Epithelial cell of esophagus (primary cell): ENCODE measurements at regions not wholly inside any gene's neighbourhood (a gene's known extent, or its start where the extent isn't known, plus 50 kb on each side); places are given as distances from the start of the nearest gene placed in this dataset.

Experiments used
- DNase-seq: peaks from one replicate; pipeline ENCODE4 v3.0.0; 2010; ENCODE audit warnings: low read depth
- H3K4me3 ChIP-seq: 2 replicates; pipeline ENCODE4 v1.5.1; 2011; ENCODE audit warnings: mild to moderate bottlenecking, low read length, control low read depth
- CTCF ChIP-seq: IDR thresholded peaks from 2 replicates; pipeline ENCODE4 v1.5.1; 2011; ENCODE audit warnings: low read depth, mild to moderate bottlenecking, low read length, control low read depth, inconsistent platforms; ENCODE audit not compliant: insufficient read depth; ENCODE audit errors: missing control alignments

GRCh38 chr6:133671376-133671775, 217.5 kb upstream of the TCF21 start:
- no peak for DNase-seq
- no peak overlapping the region for H3K4me3 ChIP-seq
- TF ChIP-seq CTCF = no peak

- H3K4me3 ChIP-seq = no peak overlapping the region
- no peak for DNase-seq
- no peak for TF ChIP-seq CTCF
Measured at GRCh38 chr6:133673056-133673455, 215.9 kb upstream of the TCF21 start.

DNA sequence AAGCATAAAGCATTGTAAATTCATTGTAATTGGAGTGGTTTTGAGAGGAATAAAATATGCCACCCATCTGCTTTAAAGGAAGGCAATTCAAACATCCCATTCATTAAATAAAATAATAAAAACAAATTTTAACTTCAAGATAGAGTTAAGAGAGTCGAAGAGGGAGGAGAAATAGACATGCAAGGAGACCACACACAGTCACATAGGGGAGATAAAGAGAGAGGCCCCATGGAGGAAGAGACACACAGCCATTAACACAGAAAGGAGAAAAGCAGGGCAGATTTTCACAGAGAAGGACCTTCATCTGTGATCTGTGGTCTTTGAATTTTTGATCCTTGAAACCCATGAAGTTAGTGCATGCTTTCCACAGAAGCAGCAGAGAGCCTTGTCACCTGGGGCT, 214.3 kb upstream of the TCF21 start:
- no peak for TF ChIP-seq CTCF
- no peak for DNase-seq
- no peak overlapping the region for H3K4me3 ChIP-seq

DNA sequence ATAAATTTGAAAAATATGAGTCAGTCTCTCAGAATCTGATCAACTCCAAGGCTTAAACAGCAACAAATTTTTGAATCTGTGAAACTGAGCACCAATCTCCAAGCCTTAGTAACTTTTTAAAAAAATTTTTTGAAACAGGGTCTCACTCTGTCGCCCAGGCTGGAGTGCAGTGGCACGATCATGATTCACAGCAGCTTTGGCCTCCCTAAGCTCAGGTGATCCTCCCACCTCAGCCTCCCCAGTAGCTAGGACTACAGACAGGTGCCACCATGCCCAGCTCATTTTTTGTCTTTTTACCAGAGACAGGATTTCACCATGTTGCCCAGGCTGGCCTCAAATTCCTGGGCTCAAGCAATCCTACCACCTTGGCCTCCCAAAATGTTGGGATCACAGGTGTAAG, 207.9 kb upstream of the TCF21 start:
- DNase-seq = no peak
- TF ChIP-seq CTCF = no peak
- H3K4me3 ChIP-seq = no peak overlapping the region

- no peak for TF ChIP-seq CTCF
- H3K4me3 ChIP-seq = no peak overlapping the region
- no peak for DNase-seq
Measured at GRCh38 chr6:133681891-133682290, 207.0 kb upstream of the TCF21 start.

DNA sequence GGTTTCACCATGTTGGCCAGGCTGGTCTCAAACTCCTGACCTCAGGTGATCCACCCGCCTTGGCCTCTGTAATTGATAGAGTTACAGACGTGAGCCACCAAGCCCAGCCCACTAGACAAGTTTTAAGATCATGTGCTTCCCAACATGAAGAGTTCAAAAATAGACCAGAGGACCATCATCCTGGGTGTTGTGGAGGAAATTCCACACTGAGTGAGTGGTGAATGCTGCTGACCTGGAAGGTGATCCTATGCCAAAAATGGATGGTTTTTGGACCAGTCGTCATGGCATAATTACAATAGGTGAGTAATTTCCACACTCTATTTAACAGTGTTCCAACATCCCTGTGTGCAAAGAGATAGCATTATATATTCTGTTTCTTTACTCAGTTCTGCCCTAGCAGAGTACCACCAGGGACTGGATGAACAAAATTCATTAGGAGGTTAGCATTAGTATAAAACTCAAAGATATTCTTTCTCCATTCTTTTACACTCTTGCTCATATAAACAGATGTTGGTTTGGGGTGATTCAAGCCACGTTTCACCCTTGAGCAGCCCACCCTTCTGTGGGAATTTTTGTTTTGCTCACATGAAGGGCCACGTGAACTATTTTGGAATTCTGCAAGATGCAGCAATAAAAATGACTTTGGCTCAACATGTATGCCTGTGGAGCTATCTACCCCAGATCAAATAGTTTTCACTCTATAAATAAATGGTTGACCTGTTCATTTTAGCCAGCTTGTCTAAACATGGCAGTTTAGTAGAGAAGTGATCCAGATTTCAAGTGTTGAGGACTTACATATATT, 206.2 kb upstream of the TCF21 start:
- no peak for DNase-seq
- no peak overlapping the region for H3K4me3 ChIP-seq
- no peak for TF ChIP-seq CTCF

DNA sequence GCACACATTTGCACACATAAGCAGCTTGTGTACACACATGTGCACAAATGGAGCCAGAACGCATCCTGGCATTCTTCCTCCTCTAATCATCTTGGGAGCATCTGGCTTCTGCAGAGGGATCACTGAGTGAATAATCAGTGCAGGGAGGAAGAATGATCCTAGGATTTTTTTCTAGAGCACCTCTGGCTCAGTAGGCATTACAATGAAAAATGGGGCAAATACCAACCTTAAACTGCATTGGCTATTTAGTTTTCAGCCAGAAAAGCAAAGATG, 205.7 kb upstream of the TCF21 start:
- TF ChIP-seq CTCF = no peak
- no peak overlapping the region for H3K4me3 ChIP-seq
- DNase-seq = no peak
